GM12875 (cell line): ENCODE measurements at regions not wholly inside any gene's neighbourhood (a gene's known extent, or its start where the extent isn't known, plus 50 kb on each side); places are given as distances from the start of the nearest gene placed in this dataset.

ENCODE experiments used
- H3K4me3 ChIP-seq: one replicate; pipeline ENCODE4 v1.5.1; 2011; ENCODE audit warnings: low read depth, low read length, control low read depth
- TF ChIP-seq, protein P1 (sequence below): IDR thresholded peaks from 2 replicates; pipeline ENCODE4 v1.5.1; 2011; ENCODE audit warnings: low read depth, mild to moderate bottlenecking, control low read depth, inconsistent platforms, low read length, moderate library complexity, borderline replicate concordance; ENCODE audit not compliant: insufficient read depth

DNA sequence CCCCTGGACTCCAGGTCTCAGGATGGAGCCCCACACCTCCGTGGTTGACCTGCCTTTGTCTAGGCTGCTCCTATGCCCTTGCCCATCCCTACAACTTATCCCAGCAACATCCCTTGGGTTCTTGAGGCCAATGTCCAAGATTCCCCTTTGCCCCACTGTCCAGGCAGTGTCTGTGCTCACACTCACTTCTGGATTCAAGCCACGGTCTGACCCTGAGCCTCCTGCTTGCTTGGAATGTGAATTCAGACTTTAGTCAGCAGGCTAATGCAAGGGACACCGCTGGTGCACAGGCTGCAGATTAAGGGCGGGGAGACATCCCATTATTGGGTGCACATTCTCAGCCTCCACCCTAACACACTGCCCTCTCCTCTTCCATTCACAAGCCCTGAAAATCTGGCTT, 154.1 kb downstream of the WNT5A start:
- H3K4me3 ChIP-seq: no peak overlapping the region
- TF ChIP-seq, protein P1, sequence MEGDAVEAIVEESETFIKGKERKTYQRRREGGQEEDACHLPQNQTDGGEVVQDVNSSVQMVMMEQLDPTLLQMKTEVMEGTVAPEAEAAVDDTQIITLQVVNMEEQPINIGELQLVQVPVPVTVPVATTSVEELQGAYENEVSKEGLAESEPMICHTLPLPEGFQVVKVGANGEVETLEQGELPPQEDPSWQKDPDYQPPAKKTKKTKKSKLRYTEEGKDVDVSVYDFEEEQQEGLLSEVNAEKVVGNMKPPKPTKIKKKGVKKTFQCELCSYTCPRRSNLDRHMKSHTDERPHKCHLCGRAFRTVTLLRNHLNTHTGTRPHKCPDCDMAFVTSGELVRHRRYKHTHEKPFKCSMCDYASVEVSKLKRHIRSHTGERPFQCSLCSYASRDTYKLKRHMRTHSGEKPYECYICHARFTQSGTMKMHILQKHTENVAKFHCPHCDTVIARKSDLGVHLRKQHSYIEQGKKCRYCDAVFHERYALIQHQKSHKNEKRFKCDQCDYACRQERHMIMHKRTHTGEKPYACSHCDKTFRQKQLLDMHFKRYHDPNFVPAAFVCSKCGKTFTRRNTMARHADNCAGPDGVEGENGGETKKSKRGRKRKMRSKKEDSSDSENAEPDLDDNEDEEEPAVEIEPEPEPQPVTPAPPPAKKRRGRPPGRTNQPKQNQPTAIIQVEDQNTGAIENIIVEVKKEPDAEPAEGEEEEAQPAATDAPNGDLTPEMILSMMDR: no peak

- TF ChIP-seq, protein P1: no peak
- H3K4me3 ChIP-seq: no peak overlapping the region
These were observed 154.9 kb downstream of the WNT5A start for GRCh38 chr3:55332176-55332575.

- H3K4me3 ChIP-seq: no peak overlapping the region
- TF ChIP-seq, protein P1: no peak
These were observed 155.6 kb downstream of the WNT5A start for GRCh38 chr3:55331524-55331923.

DNA sequence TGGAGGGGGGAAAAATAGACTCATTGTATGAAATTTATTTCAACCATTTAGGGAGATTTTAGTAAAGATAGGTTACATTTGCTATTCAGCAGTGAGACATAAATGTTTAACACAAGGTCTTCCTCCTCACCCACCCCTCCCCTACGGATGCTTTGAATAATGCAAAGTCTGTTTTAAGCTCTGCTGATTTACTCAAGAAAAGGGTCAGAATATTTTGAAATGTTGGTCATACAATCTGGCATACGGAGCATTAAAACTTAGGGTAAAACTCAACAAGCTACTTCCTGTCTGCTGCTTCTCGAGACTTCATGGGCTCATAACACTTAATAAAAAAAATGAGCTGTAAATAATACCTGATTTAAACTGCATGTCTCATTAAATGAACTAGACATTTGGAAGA, 156.3 kb downstream of the WNT5A start:
- H3K4me3 ChIP-seq: no peak overlapping the region
- TF ChIP-seq, protein P1: no peak

DNA sequence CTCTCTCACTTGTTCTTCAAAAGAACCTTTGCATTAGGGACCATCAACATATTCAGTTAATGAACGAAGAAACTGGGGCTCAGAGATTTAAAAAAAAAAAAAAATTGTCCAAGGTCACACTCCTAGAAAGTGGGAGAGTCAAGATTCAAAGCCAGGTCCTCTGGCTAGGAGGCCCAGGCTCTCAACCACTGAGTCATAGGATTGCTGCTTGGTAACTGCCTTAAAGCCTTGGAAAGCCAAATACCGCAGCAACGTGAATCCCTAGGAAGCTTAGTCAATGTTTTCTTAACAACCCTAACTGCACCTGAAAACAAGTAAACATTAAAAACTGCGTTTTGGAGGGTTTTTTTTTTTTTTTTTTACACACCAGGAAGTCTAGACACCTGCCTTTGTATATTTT, 156.8 kb downstream of the WNT5A start:
- TF ChIP-seq, protein P1: no peak

DNA sequence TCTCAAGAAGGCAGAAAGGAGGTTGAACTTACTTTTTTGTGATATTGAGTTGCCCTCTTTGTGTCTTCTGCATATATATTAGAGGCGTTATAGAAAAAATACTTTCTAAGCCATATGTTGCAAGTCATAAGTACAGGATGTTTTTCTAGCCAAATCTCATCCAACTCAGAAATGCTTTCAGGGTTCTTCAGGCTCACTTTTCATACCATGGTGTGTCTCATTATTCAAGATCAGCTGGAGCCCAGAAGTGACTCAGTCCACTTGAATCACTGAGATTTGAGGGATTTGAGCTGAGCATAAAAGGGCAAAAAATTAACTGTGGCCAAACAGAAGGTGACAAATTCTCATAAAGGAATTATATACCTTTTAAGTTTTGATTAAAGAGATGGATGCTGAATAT, 157.3 kb downstream of the WNT5A start:
- no peak overlapping the region for H3K4me3 ChIP-seq
- TF ChIP-seq, protein P1: no peak

More for the DNA sequence above, 156.8 kb downstream of the WNT5A start:
- no peak overlapping the region for H3K4me3 ChIP-seq

DNA sequence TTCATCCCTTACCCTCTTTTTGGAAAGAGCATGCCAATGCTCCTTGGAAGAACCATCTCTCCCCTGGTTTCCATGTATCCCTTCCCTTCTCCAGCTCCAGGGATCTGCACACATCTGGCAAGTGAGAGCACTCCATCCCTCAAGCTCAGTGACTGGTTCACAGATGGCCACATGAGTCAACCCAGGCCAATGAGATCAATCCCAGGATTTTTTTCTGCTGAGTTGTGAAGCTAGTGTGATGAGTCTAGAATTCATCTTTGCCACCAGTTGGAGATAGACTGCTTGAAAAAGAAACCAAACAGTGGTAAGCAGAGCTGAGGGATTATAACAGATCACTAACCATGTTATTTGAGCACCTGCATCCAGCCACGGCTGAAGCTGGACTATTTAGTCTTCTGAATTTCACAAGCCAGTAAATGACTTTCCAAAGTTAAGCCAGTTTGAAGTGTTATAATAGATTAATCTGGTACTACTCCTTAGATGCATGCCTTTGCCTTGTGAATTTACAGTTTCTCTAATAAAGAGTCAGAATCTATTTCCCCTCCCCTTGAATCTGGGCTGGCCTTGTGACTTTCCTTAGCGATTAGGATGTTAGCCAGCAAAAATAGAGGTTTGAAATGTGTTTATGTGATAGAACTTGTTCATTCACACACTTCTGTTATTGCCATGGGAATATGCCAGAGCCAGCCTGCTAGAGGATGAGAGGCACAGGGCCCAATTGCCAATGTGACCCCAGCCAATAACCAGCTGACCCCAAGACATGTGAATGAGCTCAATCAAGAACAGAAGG, 159.8 kb downstream of the WNT5A start:
- TF ChIP-seq, protein P1: no peak

More for the DNA sequence above, 159.8 kb downstream of the WNT5A start:
- H3K4me3 ChIP-seq: no peak overlapping the region
